HEK293 (cell line): ENCODE measurements at regions not wholly inside any gene's neighbourhood (a gene's known extent, or its start where the extent isn't known, plus 50 kb on each side); places are given as distances from the start of the nearest gene placed in this dataset.

Experiments used
- CTCF ChIA-PET: fragments of 350-600 bp; formaldehyde crosslinking; extraction: SDS; loops from one replicate; lab custom pipeline; 2021; ENCODE audit warnings: antibody characterized with exemption; lab: Yijun Ruan, JAX
- POLR2A ChIA-PET: fragments of 300-600 bp; formaldehyde crosslinking; extraction: SDS; loops from one replicate; lab custom pipeline; 2020; ENCODE audit warnings: antibody characterized with exemption, inconsistent platforms; lab: Yijun Ruan, JAX
- H3K27ac ChIP-seq: fragments of 200-500 bp; sonication (Bioruptor generic); 2 replicates; pipeline ENCODE4 v1.5.1; 2014; ENCODE audit warnings: low read depth, low read length, control low read depth, inconsistent platforms; ENCODE audit errors: extremely low read depth
- H3K36me3 ChIP-seq, 2 experiments: fragments of 200-500 bp in 1 of 2; sonication (Bioruptor generic) in 1 of 2; 1 replicate in 1 of 2; 2 replicates in 1 of 2; pipeline ENCODE4 v1.5.1; 2014 to 2017; ENCODE audit warnings: inconsistent platforms in 2 of 2, low read length in 2 of 2; ENCODE audit not compliant: control insufficient read depth in 2 of 2, insufficient read depth in 1 of 2
- H3K4me1 ChIP-seq: fragments of 200-500 bp; sonication (Bioruptor generic); 2 replicates; pipeline ENCODE4 v1.5.1; 2014; ENCODE audit warnings: mild to moderate bottlenecking, low read length, inconsistent platforms; ENCODE audit not compliant: control insufficient read depth, insufficient read depth
- H3K4me3 ChIP-seq: 2 replicates; pipeline ENCODE4 v1.5.1; 2011; ENCODE audit warnings: low read depth, mild to moderate bottlenecking, control low read depth, low read length, moderate library complexity
- H3K9me3 ChIP-seq: fragments of 200-500 bp; sonication (Bioruptor generic); 2 replicates; pipeline ENCODE4 v1.5.1; 2014; ENCODE audit warnings: low read depth, low read length, inconsistent platforms; ENCODE audit not compliant: control insufficient read depth, insufficient read depth
- FEZF1 ChIP-seq: fragments of 450-650 bp; formaldehyde crosslinking; IDR thresholded peaks from 2 replicates; pipeline ENCODE4 v1.5.1; 2016; ENCODE audit warnings: missing biosample characterization, missing genetic modification characterization
- GLIS2 ChIP-seq: fragments of 450-650 bp; formaldehyde crosslinking; IDR thresholded peaks from 2 replicates; pipeline ENCODE4 v1.5.1; 2016; ENCODE audit warnings: missing biosample characterization, missing genetic modification characterization
- RBAK ChIP-seq: fragments of 450-650 bp; formaldehyde crosslinking; IDR thresholded peaks from 2 replicates; pipeline ENCODE4 v1.5.1; 2016; ENCODE audit warnings: missing biosample characterization, missing genetic modification characterization
- SALL2 ChIP-seq: fragments of 450-650 bp; formaldehyde crosslinking; IDR thresholded peaks from 2 replicates; pipeline ENCODE4 v1.5.0; 2017; ENCODE audit warnings: missing biosample characterization, mild to moderate bottlenecking, missing genetic modification characterization, borderline replicate concordance
- ZBTB20 ChIP-seq: fragments of 450-650 bp; formaldehyde crosslinking; IDR thresholded peaks from 2 replicates; pipeline ENCODE4 v1.5.1; 2016; ENCODE audit warnings: missing biosample characterization, missing genetic modification characterization
- ZFP41 ChIP-seq: fragments of 450-650 bp; formaldehyde crosslinking; IDR thresholded peaks from 2 replicates; pipeline ENCODE4 v1.5.1; 2016; ENCODE audit warnings: missing biosample characterization, missing genetic modification characterization, borderline replicate concordance
- ZIC2 ChIP-seq: fragments of 450-650 bp; formaldehyde crosslinking; IDR thresholded peaks from 2 replicates; pipeline ENCODE4 v1.5.1; 2016; ENCODE audit warnings: missing biosample characterization, missing genetic modification characterization
- ZNF132 ChIP-seq: fragments of 450-650 bp; formaldehyde crosslinking; IDR thresholded peaks from 2 replicates; pipeline ENCODE4 v1.5.1; 2017; ENCODE audit warnings: missing biosample characterization, missing genetic modification characterization, borderline replicate concordance
- ZNF169 ChIP-seq: fragments of 450-650 bp; formaldehyde crosslinking; IDR thresholded peaks from 2 replicates; pipeline ENCODE4 v1.5.1; 2016; ENCODE audit warnings: missing biosample characterization, missing genetic modification characterization
- ZNF221 ChIP-seq: fragments of 450-650 bp; formaldehyde crosslinking; IDR thresholded peaks from 2 replicates; pipeline ENCODE4 v1.5.1; 2017; ENCODE audit warnings: missing biosample characterization, missing genetic modification characterization, borderline replicate concordance
- ZNF341 ChIP-seq: fragments of 450-650 bp; formaldehyde crosslinking; IDR thresholded peaks from 2 replicates; pipeline ENCODE4; 2016; ENCODE audit warnings: low read depth, missing biosample characterization, missing genetic modification characterization
- ZNF521 ChIP-seq: fragments of 450-650 bp; formaldehyde crosslinking; IDR thresholded peaks from 2 replicates; pipeline ENCODE4 v1.5.1; 2017; ENCODE audit warnings: missing biosample characterization, mild to moderate bottlenecking, missing genetic modification characterization
- ZNF555 ChIP-seq: fragments of 450-650 bp; formaldehyde crosslinking; conservative IDR thresholded peaks from 2 replicates; pipeline ENCODE4 v1.5.1; 2017; ENCODE audit warnings: missing biosample characterization, mild to moderate bottlenecking, missing genetic modification characterization, inconsistent platforms
- ZNF585B ChIP-seq: fragments of 450-650 bp; formaldehyde crosslinking; IDR thresholded peaks from 2 replicates; pipeline ENCODE4 v1.5.1; 2016; ENCODE audit warnings: missing biosample characterization, missing genetic modification characterization
- ZNF791 ChIP-seq: fragments of 450-650 bp; formaldehyde crosslinking; IDR thresholded peaks from 2 replicates; pipeline ENCODE4 v1.5.1; 2016; ENCODE audit warnings: missing biosample characterization, missing genetic modification characterization
- ZNF830 ChIP-seq: fragments of 450-650 bp; IDR thresholded peaks from 2 replicates; pipeline ENCODE4 v1.5.0; 2018; ENCODE audit warnings: missing biosample characterization, missing genetic modification characterization, low read depth, mild to moderate bottlenecking, moderate library complexity
- ZNF837 ChIP-seq: fragments of 450-650 bp; formaldehyde crosslinking; IDR thresholded peaks from 2 replicates; pipeline ENCODE4 v1.5.1; 2016; ENCODE audit warnings: missing biosample characterization, missing genetic modification characterization
- TF ChIP-seq, protein P1 (sequence below): fragments of 450-650 bp; formaldehyde crosslinking; IDR thresholded peaks from 2 replicates; pipeline ENCODE4 v1.5.1; 2016; ENCODE audit warnings: missing biosample characterization, missing genetic modification characterization
- TF ChIP-seq, protein P2 (sequence below): fragments of 450-650 bp; formaldehyde crosslinking; IDR thresholded peaks from 2 replicates; pipeline ENCODE4 v1.5.1; 2016; ENCODE audit warnings: missing biosample characterization, missing genetic modification characterization
- TF ChIP-seq, protein P3 (sequence below): fragments of 450-650 bp; formaldehyde crosslinking; IDR thresholded peaks from 2 replicates; pipeline ENCODE4 v1.5.1; 2016; ENCODE audit warnings: missing biosample characterization, missing genetic modification characterization

DNA sequence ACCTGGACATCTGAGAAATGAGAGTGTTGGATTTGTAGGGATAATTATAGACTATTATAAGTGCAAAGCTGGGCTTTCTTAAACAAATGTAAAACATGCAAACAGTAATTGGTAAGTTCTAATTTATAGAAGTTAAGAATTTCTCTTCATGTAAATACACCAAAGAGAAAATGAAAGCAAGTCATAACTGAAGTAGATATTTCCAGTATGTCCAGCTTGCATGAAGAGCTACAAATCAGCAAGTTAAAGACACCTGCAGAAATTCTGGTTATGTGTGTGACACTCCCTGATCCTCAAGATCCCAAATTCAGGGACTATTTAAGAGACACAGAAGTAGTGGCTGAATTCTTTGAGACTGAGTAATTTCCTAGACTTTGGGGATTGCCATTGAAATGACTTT lies 308.9 kb downstream of the TLE4 start:
- CTCF ChIA-PET: no interaction called here
- no peaks in the 10 kb centered on the region for H3K36me3 ChIP-seq
- TF ChIP-seq ZNF132 (tag by site-specific recombination) (no peak), FEZF1 (tag by site-specific recombination) (no peak), ZNF221 (tag by site-specific recombination) (no peak), ZNF555 (tag by site-specific recombination) (no peak), GLIS2 (tag by site-specific recombination) (no peak), ZFP41 (no peak), SALL2 (tag by site-specific recombination) (no peak)
- TF ChIP-seq, protein P1, sequence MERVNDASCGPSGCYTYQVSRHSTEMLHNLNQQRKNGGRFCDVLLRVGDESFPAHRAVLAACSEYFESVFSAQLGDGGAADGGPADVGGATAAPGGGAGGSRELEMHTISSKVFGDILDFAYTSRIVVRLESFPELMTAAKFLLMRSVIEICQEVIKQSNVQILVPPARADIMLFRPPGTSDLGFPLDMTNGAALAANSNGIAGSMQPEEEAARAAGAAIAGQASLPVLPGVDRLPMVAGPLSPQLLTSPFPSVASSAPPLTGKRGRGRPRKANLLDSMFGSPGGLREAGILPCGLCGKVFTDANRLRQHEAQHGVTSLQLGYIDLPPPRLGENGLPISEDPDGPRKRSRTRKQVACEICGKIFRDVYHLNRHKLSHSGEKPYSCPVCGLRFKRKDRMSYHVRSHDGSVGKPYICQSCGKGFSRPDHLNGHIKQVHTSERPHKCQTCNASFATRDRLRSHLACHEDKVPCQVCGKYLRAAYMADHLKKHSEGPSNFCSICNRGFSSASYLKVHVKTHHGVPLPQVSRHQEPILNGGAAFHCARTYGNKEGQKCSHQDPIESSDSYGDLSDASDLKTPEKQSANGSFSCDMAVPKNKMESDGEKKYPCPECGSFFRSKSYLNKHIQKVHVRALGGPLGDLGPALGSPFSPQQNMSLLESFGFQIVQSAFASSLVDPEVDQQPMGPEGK (tag by site-specific recombination): no peak
- no peaks in the 10 kb centered on the region for H3K4me1 ChIP-seq
- H3K27ac ChIP-seq: no peak overlapping the region
- no peaks in the 10 kb centered on the region for H3K9me3 ChIP-seq
- POLR2A ChIA-PET: no interaction called here
- no peak overlapping the region for H3K4me3 ChIP-seq

DNA sequence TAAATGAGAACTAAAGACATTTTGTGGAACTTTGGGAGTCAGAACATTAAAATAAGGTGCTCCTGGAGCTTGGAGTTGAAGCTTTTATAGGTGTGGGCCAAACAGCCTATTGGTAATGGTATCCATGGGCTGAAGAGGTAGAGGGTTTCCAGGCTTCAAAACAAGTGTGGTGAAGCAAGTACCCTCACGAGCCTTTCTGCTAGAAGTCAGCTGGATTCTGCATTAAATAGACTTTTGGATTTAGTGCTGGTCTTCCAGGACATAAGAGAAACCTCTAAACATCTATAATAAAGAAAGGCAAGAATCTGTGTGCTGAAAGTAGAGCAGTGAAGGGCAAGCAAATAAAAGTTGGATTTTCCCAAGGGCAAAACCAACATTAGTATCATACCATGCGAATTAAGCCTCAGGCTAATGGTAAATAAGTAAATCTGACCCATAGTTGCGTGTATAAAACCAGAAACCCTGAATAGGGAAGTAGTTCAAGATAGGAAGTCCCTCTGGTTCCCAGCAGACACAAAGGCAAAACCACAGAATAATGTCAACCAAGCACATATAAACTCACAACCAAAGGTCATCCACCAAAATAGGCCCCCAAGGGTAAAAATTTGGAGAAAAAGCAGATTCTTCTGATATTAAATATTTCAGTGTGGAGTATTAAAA lies 306.3 kb downstream of the TLE4 start:
- no peaks in the 10 kb centered on the region for H3K4me1 ChIP-seq
- ChIA-PET CTCF (no interaction called here), POLR2A (no interaction called here)
- TF ChIP-seq ZBTB20 (tag by site-specific recombination) (no peak), RBAK (tag by site-specific recombination) (no peak), ZNF585B (tag by site-specific recombination) (no peak), ZIC2 (tag by site-specific recombination) (no peak), ZNF521 (tag by site-specific recombination) (no peak)
- TF ChIP-seq, protein P2, sequence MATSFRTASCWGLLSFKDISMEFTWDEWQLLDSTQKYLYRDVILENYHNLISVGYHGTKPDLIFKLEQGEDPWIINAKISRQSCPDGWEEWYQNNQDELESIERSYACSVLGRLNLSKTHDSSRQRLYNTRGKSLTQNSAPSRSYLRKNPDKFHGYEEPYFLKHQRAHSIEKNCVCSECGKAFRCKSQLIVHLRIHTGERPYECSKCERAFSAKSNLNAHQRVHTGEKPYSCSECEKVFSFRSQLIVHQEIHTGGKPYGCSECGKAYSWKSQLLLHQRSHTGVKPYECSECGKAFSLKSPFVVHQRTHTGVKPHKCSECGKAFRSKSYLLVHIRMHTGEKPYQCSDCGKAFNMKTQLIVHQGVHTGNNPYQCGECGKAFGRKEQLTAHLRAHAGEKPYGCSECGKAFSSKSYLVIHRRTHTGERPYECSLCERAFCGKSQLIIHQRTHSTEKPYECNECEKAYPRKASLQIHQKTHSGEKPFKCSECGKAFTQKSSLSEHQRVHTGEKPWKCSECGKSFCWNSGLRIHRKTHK: no peak
- H3K4me3 ChIP-seq: no peak overlapping the region
- no peaks in the 10 kb centered on the region for H3K9me3 ChIP-seq
- no peaks in the 10 kb centered on the region for H3K36me3 ChIP-seq
- no peak overlapping the region for H3K27ac ChIP-seq

DNA sequence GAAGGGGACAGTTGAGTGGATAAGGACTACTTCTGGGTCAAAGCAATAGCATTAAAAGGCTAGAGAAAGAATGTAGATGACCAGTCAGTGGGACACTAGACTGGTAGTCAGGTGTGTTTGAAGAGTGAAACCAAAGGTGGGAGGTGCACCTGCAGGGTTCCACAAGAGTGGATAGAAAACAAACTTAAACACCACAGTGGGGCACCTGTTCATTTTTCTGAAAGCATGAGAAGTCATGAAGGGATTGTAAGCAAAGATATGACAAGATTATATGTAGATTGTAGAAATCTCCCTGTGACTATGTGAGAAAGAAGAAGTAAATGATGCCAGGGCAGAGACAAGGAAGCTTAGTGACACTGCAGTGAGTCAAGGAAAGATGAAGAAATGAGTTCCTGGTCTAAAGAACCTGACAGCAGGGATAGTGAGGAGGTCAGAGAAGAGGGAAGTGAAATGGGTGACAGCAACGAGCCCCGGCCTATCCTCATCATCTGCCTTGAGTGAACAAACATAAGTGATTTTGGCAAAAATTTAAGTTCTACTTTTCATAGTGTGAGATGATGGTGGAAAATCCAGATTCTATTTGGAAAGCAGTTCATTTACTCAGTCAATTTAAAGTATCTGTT lies 296.9 kb downstream of the TLE4 start:
- H3K27ac ChIP-seq: no peak overlapping the region
- H3K36me3 ChIP-seq: no peaks in the 10 kb centered on the region
- ChIA-PET POLR2A (no interaction called here), CTCF (no interaction called here)
- no peaks in the 10 kb centered on the region for H3K9me3 ChIP-seq
- no peak overlapping the region for H3K4me3 ChIP-seq
- H3K4me1 ChIP-seq: no peaks in the 10 kb centered on the region
- TF ChIP-seq, protein P3, sequence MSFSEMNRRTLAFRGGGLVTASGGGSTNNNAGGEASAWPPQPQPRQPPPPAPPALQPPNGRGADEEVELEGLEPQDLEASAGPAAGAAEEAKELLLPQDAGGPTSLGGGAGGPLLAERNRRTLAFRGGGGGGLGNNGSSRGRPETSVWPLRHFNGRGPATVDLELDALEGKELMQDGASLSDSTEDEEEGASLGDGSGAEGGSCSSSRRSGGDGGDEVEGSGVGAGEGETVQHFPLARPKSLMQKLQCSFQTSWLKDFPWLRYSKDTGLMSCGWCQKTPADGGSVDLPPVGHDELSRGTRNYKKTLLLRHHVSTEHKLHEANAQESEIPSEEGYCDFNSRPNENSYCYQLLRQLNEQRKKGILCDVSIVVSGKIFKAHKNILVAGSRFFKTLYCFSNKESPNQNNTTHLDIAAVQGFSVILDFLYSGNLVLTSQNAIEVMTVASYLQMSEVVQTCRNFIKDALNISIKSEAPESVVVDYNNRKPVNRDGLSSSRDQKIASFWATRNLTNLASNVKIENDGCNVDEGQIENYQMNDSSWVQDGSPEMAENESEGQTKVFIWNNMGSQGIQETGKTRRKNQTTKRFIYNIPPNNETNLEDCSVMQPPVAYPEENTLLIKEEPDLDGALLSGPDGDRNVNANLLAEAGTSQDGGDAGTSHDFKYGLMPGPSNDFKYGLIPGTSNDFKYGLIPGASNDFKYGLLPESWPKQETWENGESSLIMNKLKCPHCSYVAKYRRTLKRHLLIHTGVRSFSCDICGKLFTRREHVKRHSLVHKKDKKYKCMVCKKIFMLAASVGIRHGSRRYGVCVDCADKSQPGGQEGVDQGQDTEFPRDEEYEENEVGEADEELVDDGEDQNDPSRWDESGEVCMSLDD (tag by site-specific recombination): no peak
- TF ChIP-seq ZNF837 (tag by site-specific recombination) (no peak), ZNF341 (tag by site-specific recombination) (no peak), ZNF791 (tag by site-specific recombination) (no peak), ZNF169 (tag by site-specific recombination) (no peak), ZNF830 (tag by site-specific recombination) (no peak)
- TF ChIP-seq, protein P1 (tag by site-specific recombination): no peak
